Type B pancreatic cell (in vitro differentiated cells): ENCODE measurements at regions not wholly inside any gene's neighbourhood (a gene's known extent, or its start where the extent isn't known, plus 50 kb on each side); places are given as distances from the start of the nearest gene placed in this dataset.

Experiments used
- DNase-seq: peaks from one replicate; pipeline ENCODE4 v3.0.0; 2021; ENCODE audit warnings: mixed read lengths; ENCODE audit not compliant: unreplicated experiment; ENCODE audit errors: extremely low spot score
- H3K27ac Mint-ChIP-seq: 2 replicates; pipeline ENCODE4 v1.8.0; 2021; ENCODE audit warnings: mild to moderate bottlenecking, mixed read lengths
- H3K27me3 Mint-ChIP-seq: 2 replicates; pipeline ENCODE4 v1.8.0; 2021; ENCODE audit warnings: mixed read lengths
- H3K36me3 Mint-ChIP-seq: 2 replicates; pipeline ENCODE4 v1.8.0; 2021; ENCODE audit warnings: mixed read lengths
- H3K4me1 Mint-ChIP-seq: one replicate; pipeline ENCODE4 v1.8.0; 2021; ENCODE audit warnings: mixed read lengths; ENCODE audit not compliant: unreplicated experiment
- H3K4me3 Mint-ChIP-seq: 2 replicates; pipeline ENCODE4 v1.8.0; 2021; ENCODE audit warnings: mild to moderate bottlenecking, mixed read lengths
- H3K9me3 Mint-ChIP-seq: 2 replicates; pipeline ENCODE4 v1.8.0; 2021; ENCODE audit warnings: mixed read lengths
- CTCF ChIP-seq: fragments of 200-600 bp; sonication (generic); conservative IDR thresholded peaks from 2 replicates; pipeline ENCODE4 v1.5.0; 2021; ENCODE audit warnings: antibody characterized with exemption, mild to moderate bottlenecking

GRCh38 chr5:67283988-67284487 is 87.4 kb upstream of the CD180 start:
- no peak overlapping the region for H3K4me3 Mint-ChIP-seq
- H3K27ac Mint-ChIP-seq = no peak overlapping the region
- DNase-seq = no peak
- TF ChIP-seq CTCF = no peak
- peaks cover 5% of the 10 kb centered on the region for H3K9me3 Mint-ChIP-seq
- H3K27me3 Mint-ChIP-seq = no peaks in the 10 kb centered on the region
- peaks cover 4% of the 10 kb centered on the region for H3K36me3 Mint-ChIP-seq
- H3K4me1 Mint-ChIP-seq = peaks cover 15% of the 10 kb centered on the region

DNA sequence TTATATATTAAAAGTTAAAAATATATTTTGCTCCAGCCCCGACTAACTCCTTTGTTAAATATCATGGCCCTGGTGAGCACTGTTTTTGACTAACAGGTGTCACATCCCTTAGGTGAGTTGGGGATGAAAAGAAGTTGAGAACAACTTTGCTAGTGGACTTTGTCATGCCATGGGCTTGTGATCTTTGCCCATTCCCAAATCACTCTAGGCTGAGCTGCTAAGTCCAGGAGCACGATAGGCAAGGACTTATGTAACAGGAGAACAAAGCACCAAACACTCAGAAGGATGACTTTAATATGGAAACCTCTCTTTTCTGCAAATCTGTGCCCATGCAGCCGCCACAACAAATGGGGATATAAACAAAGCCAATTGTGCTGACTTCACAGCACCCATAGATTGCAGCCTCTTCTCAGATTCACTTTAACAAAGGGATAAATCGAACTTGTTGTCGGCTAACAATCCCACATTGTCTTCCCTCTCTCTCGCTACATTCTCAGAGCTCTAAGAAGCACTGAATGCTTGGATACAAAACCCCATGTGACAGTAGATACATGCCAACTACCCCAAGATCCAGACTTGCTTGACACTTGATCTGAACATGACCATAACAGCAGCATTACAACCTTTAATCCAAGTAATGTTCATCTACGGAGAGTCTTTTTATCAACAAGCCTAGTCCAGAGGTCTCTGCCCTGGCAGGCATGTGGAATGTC is 86.8 kb upstream of the CD180 start:
- Mint-ChIP-seq H3K4me1 (peaks cover 15% of the 10 kb centered on the region), H3K27me3 (no peaks in the 10 kb centered on the region), H3K27ac (no peak overlapping the region), H3K4me3 (no peak overlapping the region), H3K9me3 (peaks cover 8% of the 10 kb centered on the region), H3K36me3 (peaks cover 4% of the 10 kb centered on the region)
- no peak for DNase-seq
- no peak for TF ChIP-seq CTCF

DNA sequence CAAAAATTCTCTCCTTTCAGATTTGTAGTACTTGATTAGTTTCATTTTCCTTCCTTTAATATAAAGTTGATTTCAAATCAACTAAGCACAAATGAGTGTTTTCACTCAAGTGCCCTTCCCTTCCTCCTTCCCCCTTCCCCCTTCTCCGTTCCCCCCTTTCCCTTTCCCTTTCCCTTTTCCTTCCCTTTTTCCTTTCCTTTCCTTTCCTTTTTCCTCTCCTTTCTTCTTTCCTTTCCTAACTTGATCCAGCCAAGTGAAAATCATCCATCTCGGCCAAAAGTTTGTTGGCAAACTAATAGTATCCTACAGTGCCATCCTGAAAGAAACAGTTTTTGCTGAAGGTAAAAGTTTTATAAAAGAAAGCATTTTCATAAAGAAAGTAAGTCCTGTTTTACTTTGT is 85.3 kb upstream of the CD180 start:
- Mint-ChIP-seq H3K9me3 (peaks cover 10% of the 10 kb centered on the region), H3K4me3 (no peak overlapping the region), H3K27me3 (no peaks in the 10 kb centered on the region), H3K4me1 (peaks cover 10% of the 10 kb centered on the region), H3K36me3 (peaks cover 4% of the 10 kb centered on the region), H3K27ac (no peak overlapping the region)
- no peak for TF ChIP-seq CTCF
- DNase-seq = no peak

DNA sequence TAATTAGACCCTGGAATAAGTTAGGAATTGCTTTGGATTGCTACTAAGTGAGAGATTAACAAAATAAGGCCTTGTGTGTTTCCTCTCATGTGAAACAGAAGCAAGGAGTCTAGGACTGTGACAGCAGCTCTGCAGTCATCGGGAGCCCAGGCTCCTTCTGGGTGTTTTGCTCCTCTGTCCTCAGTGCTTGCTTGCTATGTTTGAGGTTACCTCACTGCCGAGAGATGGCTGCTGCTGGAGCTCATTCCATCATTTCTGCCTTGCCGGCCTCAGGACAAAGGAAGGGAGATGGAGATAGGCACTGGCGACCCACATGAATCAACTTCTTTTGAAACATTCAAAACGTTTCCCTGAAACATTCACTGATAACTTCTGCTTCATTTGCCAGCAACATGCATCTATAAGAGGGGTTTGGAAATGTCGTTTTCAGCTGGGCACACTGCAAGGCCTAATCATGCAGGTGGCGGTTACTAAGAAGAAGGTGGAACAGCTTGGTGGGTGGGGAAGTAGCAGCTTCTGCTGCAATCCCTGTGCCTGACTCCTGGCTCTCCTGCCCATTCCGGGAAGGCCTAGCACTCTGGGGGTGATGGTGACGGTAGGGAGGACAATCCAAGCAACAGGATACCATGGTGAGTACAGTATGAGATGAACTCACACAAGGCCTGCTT is 77.2 kb upstream of the CD180 start:
- Mint-ChIP-seq H3K9me3 (peaks cover 9% of the 10 kb centered on the region), H3K27me3 (no peaks in the 10 kb centered on the region), H3K27ac (no peak overlapping the region), H3K36me3 (peaks cover 3% of the 10 kb centered on the region), H3K4me1 (peaks cover 7% of the 10 kb centered on the region), H3K4me3 (no peak overlapping the region)
- DNase-seq = no peak
- no peak for TF ChIP-seq CTCF

DNA sequence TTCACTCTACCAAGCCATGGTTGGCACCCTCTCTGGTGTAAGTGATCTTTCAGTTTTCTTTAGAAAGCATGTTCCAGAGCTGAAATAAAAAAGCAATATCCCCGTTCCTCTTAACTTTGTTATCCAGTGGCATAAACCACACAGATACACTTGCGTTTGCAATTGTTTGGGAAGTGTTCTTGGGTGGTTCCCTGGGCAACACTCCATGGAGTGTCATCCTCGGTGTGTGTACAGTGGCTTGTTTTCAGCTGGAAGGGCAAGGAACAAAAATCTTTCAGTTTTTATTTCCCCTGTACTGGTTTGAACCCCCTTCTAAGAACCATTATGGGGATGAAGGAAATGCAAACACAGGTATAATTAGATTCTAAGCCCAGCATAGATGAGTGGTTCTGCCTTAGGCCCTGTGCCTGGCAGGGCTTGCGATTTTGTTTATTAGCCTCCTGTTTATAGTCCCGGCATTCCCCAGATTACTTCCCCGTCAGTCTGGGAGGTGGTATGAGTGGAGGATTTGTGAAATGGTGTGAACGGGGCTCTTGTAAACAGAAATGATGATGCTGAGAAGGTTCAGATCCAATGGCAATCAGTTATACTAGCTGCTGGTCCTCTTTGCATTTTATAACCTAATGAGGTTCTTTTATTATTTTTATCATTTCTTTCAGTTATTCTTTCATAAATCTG is 76.0 kb upstream of the CD180 start:
- no peak for DNase-seq
- Mint-ChIP-seq H3K27me3 (no peaks in the 10 kb centered on the region), H3K9me3 (peaks cover 4% of the 10 kb centered on the region), H3K4me3 (no peak overlapping the region), H3K4me1 (peaks cover 7% of the 10 kb centered on the region), H3K36me3 (peaks cover 3% of the 10 kb centered on the region), H3K27ac (no peak overlapping the region)
- no peak for TF ChIP-seq CTCF
